ENCODE measurements at regions not wholly inside any gene's neighbourhood (a gene's known extent, or its start where the extent isn't known, plus 50 kb on each side); places are given as distances from the start of the nearest gene placed in this dataset.

DNA sequence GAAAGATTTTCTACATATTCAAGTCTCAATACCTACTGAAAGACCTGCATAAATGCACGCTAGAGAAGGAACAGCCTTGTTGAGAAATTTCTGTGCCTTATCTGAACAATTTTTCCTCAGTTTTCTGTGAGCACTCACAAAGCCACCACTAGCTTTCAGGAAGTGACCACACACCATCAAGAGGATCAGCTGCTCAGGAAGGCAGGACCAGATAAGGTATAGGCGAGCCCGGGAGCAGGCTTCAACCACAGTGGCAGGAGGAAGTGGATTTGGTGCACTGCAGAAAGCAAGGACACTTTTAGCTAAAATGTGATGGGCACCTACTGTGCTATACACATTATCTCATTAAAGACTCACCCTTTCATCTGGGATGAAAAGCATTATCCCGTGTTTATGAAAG lies 220.8 kb downstream of the RAB38 start:
- TF ChIP-seq, protein P1, sequence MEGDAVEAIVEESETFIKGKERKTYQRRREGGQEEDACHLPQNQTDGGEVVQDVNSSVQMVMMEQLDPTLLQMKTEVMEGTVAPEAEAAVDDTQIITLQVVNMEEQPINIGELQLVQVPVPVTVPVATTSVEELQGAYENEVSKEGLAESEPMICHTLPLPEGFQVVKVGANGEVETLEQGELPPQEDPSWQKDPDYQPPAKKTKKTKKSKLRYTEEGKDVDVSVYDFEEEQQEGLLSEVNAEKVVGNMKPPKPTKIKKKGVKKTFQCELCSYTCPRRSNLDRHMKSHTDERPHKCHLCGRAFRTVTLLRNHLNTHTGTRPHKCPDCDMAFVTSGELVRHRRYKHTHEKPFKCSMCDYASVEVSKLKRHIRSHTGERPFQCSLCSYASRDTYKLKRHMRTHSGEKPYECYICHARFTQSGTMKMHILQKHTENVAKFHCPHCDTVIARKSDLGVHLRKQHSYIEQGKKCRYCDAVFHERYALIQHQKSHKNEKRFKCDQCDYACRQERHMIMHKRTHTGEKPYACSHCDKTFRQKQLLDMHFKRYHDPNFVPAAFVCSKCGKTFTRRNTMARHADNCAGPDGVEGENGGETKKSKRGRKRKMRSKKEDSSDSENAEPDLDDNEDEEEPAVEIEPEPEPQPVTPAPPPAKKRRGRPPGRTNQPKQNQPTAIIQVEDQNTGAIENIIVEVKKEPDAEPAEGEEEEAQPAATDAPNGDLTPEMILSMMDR (IDR thresholded peaks at IDR 0.05; ENCODE audit: low read depth, low read length) = no peak
- no peak for TF ChIP-seq EZH2phosphoT487 (IDR thresholded peaks at IDR 0.05; ENCODE audit: low read depth)
